ENCODE measurements at regions not wholly inside any gene's neighbourhood (a gene's known extent, or its start where the extent isn't known, plus 50 kb on each side); places are given as distances from the start of the nearest gene placed in this dataset.

DNA sequence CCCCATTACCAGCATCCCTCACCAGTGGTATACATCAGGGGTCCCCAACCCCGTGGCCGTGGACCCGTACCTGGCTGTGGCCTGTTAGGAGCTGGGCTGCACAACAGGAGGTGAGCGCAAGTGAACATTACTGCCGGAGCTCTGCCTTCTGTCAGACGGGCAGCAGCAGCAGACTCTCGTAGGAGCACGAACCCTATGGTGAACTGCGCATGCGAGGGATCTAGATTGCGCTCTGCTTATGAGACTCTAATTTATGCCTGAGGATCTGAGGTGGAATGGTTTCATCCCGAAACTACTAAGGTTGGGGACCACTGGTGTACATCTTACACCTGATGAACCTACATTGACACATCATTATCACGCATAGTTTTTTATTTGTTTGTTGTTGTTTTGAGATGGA lies 52.8 kb upstream of the DHX15 start:
- TF ChIP-seq, protein P1, sequence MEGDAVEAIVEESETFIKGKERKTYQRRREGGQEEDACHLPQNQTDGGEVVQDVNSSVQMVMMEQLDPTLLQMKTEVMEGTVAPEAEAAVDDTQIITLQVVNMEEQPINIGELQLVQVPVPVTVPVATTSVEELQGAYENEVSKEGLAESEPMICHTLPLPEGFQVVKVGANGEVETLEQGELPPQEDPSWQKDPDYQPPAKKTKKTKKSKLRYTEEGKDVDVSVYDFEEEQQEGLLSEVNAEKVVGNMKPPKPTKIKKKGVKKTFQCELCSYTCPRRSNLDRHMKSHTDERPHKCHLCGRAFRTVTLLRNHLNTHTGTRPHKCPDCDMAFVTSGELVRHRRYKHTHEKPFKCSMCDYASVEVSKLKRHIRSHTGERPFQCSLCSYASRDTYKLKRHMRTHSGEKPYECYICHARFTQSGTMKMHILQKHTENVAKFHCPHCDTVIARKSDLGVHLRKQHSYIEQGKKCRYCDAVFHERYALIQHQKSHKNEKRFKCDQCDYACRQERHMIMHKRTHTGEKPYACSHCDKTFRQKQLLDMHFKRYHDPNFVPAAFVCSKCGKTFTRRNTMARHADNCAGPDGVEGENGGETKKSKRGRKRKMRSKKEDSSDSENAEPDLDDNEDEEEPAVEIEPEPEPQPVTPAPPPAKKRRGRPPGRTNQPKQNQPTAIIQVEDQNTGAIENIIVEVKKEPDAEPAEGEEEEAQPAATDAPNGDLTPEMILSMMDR (IDR thresholded peaks at IDR 0.05), result no peak
- Mint-ChIP-seq H3K9me3 (ENCODE audit: low read depth) (no peaks in the 10 kb centered on the region), H3K27me3 (ENCODE audit: low read depth) (no peaks in the 10 kb centered on the region), H3K4me1 (ENCODE audit: low read depth) (no peaks in the 10 kb centered on the region), H3K36me3 (ENCODE audit: low read depth) (no peaks in the 10 kb centered on the region), H3K4me3 (ENCODE audit: unreplicated experiment) (no peak overlapping the region), H3K27ac (ENCODE audit: unreplicated experiment) (no peak overlapping the region)
- no peak for DNase-seq (ENCODE audit: low spot score)

DNA sequence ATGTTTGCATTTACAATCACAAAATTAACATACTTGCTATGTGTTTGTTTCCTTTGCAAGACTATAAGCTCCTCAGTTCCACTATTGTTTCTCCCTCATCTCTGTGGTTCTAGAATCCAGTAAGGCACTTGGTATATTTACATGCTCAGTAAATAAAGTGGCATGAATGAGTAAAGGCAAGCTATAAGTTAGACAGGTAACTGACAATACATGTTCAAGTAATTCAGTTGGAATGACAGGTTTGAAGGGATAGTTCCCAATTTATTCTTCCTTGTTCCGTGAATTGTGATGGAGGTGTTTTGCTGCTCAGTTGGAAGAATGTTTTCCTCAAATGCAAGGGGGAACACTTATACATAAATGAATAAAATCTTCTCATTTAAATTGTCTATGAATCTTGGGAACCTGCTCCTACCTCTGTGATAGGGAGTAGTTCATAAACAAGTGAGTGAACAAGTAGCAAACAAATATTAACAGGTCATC lies 54.1 kb upstream of the DHX15 start:
- TF ChIP-seq, protein P1 (IDR thresholded peaks at IDR 0.05), result no peak
- Mint-ChIP-seq H3K27me3 (ENCODE audit: low read depth) (no peaks in the 10 kb centered on the region), H3K36me3 (ENCODE audit: low read depth) (no peaks in the 10 kb centered on the region), H3K4me3 (ENCODE audit: unreplicated experiment) (no peak overlapping the region), H3K27ac (ENCODE audit: unreplicated experiment) (no peak overlapping the region), H3K4me1 (ENCODE audit: low read depth) (peaks cover 12% of the 10 kb centered on the region), H3K9me3 (ENCODE audit: low read depth) (no peaks in the 10 kb centered on the region)
- no peak for DNase-seq (ENCODE audit: low spot score)

DNA sequence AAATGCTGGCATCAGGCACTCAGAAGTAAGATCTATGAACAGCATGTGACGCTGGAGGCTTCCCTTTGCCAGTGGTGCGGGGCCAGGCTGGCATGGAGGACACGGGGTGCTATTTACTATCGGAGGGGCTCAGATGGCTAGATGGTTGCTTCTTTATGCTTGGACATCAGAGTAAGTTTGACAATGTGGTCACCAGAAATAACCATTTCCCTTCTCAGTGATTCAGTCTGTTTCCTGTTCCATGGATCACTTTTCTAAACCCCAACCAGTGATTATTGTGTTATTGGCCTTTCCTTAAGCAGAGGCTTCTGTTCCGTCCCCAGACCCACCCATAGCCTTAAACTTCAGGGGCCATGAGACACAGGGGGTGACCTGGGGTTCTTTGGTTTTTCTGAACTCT lies 55.4 kb upstream of the DHX15 start:
- DNase-seq (ENCODE audit: low spot score), result no peak
- Mint-ChIP-seq H3K36me3 (ENCODE audit: low read depth) (no peaks in the 10 kb centered on the region), H3K4me1 (ENCODE audit: low read depth) (peaks cover 13% of the 10 kb centered on the region), H3K4me3 (ENCODE audit: unreplicated experiment) (no peak overlapping the region), H3K27ac (ENCODE audit: unreplicated experiment) (no peak overlapping the region), H3K9me3 (ENCODE audit: low read depth) (no peaks in the 10 kb centered on the region), H3K27me3 (ENCODE audit: low read depth) (no peaks in the 10 kb centered on the region)
- TF ChIP-seq, protein P1 (IDR thresholded peaks at IDR 0.05), result no peak

DNA sequence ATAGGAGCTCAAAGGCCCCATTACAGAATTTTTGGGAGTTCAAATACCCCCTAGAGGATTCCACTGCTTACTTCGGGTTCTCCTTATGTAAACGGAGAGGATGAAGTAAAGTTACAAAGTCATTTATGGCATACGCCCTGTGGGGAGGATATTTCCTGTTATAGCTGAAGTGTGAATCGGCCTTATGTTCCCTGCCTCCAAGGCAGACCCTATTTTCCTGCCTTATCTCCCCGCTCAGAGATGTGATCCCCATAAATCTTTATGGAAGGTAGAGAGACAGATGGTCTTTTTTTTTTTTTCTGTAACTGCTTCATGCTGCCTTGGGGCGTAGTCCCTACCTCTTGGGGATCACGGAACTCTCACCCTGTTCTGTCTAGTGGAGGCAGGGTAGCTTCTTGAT lies 56.0 kb upstream of the DHX15 start:
- peaks cover 17% of the 10 kb centered on the region for H3K4me1 Mint-ChIP-seq (ENCODE audit: low read depth)
- TF ChIP-seq, protein P1 (IDR thresholded peaks at IDR 0.05), result no peak
- no peak overlapping the region for H3K27ac Mint-ChIP-seq (ENCODE audit: unreplicated experiment)
- H3K9me3 Mint-ChIP-seq (ENCODE audit: low read depth), result no peaks in the 10 kb centered on the region
- DNase-seq (ENCODE audit: low spot score), result no peak
- H3K36me3 Mint-ChIP-seq (ENCODE audit: low read depth), result no peaks in the 10 kb centered on the region
- H3K4me3 Mint-ChIP-seq (ENCODE audit: unreplicated experiment), result no peak overlapping the region
- no peaks in the 10 kb centered on the region for H3K27me3 Mint-ChIP-seq (ENCODE audit: low read depth)

DNA sequence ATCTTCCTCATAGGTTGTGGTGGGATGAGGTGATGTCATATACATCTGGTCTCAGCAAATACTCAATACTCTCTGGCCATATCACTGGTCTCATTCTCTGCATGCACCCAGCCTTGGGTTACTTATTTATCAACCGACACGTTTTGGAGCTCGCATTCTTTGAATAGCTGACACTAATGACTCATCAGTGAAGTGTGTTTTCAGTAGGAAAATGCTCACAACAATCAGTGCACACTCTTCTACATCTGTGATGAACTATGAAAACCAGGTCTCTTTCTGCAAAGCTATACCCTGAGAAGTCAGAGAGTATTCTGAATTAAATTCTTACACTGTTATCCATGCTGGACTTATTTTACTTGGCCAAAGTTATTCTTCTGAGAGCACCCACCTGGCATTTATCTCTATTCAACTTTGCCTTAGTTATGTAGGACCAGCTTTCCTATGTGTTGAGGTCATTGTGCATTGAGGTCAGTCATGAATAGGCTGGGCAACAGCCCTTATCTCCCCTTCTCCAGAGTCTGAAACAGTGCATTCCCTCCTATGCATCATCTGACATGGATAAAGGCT lies 58.7 kb upstream of the DHX15 start:
- no peak overlapping the region for H3K4me3 Mint-ChIP-seq (ENCODE audit: unreplicated experiment)
- peaks cover 3% of the 10 kb centered on the region for H3K9me3 Mint-ChIP-seq (ENCODE audit: low read depth)
- H3K36me3 Mint-ChIP-seq (ENCODE audit: low read depth), result no peaks in the 10 kb centered on the region
- peaks cover 20% of the 10 kb centered on the region for H3K4me1 Mint-ChIP-seq (ENCODE audit: low read depth)
- TF ChIP-seq, protein P1 (IDR thresholded peaks at IDR 0.05), result no peak
- peak overlapping the region; percentile 11 for H3K27ac Mint-ChIP-seq (ENCODE audit: unreplicated experiment)
- H3K27me3 Mint-ChIP-seq (ENCODE audit: low read depth), result no peaks in the 10 kb centered on the region
- DNase-seq (ENCODE audit: low spot score), result no peak

Data from chondrocyte (in vitro differentiated cells).